Transverse colon (tissue), 4 donors: ENCODE measurements at regions not wholly inside any gene's neighbourhood (a gene's known extent, or its start where the extent isn't known, plus 50 kb on each side); places are given as distances from the start of the nearest gene placed in this dataset.

ENCODE experiments used
- CTCF ChIP-seq, 5 experiments: fragments of 200-600 bp in 3 of 5; fragments of 450-650 bp in 2 of 5; sonication (generic) in 3 of 5; IDR thresholded peaks; 1 replicate in 2 of 5; 2 replicates in 3 of 5; pipeline ENCODE4 v1.5.1; 2016 to 2017; ENCODE audit warnings: antibody characterized with exemption in 5 of 5, inconsistent platforms in 3 of 5, mild to moderate bottlenecking in 2 of 5, moderate library complexity in 1 of 5
- POLR2A ChIP-seq: fragments of 450-650 bp; IDR thresholded peaks from one replicate; pipeline ENCODE4 v1.6.1; 2016; ENCODE audit warnings: antibody characterized with exemption, mild to moderate bottlenecking, moderate library complexity
- POLR2AphosphoS5 ChIP-seq, 3 donors: sonication (generic); formaldehyde crosslinking; IDR thresholded peaks; one replicate each; pipeline ENCODE4 v1.6.1; 2016; ENCODE audit warnings: antibody characterized with exemption in 3 of 3

GRCh38 chr3:167920747-167921146 lies 175.0 kb downstream of the GOLIM4 start:
- TF ChIP-seq POLR2A: no peak
- no peak for TF ChIP-seq CTCF (IDR thresholded peaks at IDR 0.05)
- TF ChIP-seq POLR2AphosphoS5 (IDR thresholded peaks at IDR 0.05): no peak
